Transverse colon (tissue), 3 donors: ENCODE measurements at regions not wholly inside any gene's neighbourhood (a gene's known extent, or its start where the extent isn't known, plus 50 kb on each side); places are given as distances from the start of the nearest gene placed in this dataset.

Experiments
- EP300 ChIP-seq: sonication (generic); formaldehyde crosslinking; IDR thresholded peaks from one replicate; pipeline ENCODE4 v1.6.1; 2017; ENCODE audit warnings: antibody characterized with exemption, low read depth
- POLR2A ChIP-seq: fragments of 450-650 bp; IDR thresholded peaks from one replicate; pipeline ENCODE4 v1.6.1; 2016; ENCODE audit warnings: antibody characterized with exemption, mild to moderate bottlenecking, moderate library complexity
- TF ChIP-seq, protein P1 (sequence below), 5 experiments: fragments of 200-600 bp in 3 of 5; fragments of 450-650 bp in 2 of 5; sonication (generic) in 3 of 5; IDR thresholded peaks; 1 replicate in 2 of 5; 2 replicates in 3 of 5; pipeline ENCODE4 v1.5.1; 2016 to 2017; ENCODE audit warnings: antibody characterized with exemption in 5 of 5, inconsistent platforms in 3 of 5, mild to moderate bottlenecking in 2 of 5, moderate library complexity in 1 of 5

DNA sequence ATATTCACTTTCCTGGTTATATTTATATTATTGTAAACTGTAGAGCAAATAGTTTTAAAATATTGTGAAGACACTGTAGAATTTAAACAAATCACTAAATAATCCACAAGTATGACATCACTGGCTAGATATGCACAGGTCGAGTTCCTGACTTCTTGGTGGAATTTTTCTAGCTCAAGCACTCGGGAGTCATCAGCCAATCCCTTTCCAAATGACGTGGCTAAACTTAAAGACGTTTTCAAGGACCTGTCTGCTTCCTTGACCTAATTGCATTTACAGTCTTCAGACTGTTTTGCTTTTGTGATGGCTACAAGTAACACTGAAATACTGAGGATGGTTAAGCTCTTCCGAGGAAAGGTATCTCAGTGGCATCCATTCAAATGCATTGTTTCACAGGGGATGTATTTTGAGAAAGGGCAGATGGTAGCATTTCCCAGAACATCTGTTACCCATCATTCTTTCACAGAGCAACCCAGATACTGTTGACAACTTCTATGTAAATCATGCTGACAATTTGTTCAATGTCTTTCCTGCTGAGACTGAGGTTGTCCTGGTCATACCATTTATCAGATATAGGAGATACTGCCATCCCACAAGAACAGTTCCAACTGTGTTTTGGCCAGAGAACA, 262.8 kb downstream of the CDH10 start:
- TF ChIP-seq, protein P1, sequence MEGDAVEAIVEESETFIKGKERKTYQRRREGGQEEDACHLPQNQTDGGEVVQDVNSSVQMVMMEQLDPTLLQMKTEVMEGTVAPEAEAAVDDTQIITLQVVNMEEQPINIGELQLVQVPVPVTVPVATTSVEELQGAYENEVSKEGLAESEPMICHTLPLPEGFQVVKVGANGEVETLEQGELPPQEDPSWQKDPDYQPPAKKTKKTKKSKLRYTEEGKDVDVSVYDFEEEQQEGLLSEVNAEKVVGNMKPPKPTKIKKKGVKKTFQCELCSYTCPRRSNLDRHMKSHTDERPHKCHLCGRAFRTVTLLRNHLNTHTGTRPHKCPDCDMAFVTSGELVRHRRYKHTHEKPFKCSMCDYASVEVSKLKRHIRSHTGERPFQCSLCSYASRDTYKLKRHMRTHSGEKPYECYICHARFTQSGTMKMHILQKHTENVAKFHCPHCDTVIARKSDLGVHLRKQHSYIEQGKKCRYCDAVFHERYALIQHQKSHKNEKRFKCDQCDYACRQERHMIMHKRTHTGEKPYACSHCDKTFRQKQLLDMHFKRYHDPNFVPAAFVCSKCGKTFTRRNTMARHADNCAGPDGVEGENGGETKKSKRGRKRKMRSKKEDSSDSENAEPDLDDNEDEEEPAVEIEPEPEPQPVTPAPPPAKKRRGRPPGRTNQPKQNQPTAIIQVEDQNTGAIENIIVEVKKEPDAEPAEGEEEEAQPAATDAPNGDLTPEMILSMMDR (IDR thresholded peaks at IDR 0.05) = no peak
- TF ChIP-seq POLR2A = no peak
- no peak for TF ChIP-seq EP300
